A549 (cell line): ENCODE measurements at regions not wholly inside any gene's neighbourhood (a gene's known extent, or its start where the extent isn't known, plus 50 kb on each side); places are given as distances from the start of the nearest gene placed in this dataset.

ENCODE experiments used
- POLR2AphosphoS2 ChIP-seq: conservative IDR thresholded peaks from 2 replicates; pipeline ENCODE4 v1.6.1; 2012; ENCODE audit warnings: low read length, improper control_type of control experiment, inconsistent platforms
- TF ChIP-seq, protein P1 (sequence below): fragments of 450-650 bp; IDR thresholded peaks from 2 replicates; pipeline ENCODE4 v1.6.1; 2014; ENCODE audit warnings: antibody characterized with exemption

DNA sequence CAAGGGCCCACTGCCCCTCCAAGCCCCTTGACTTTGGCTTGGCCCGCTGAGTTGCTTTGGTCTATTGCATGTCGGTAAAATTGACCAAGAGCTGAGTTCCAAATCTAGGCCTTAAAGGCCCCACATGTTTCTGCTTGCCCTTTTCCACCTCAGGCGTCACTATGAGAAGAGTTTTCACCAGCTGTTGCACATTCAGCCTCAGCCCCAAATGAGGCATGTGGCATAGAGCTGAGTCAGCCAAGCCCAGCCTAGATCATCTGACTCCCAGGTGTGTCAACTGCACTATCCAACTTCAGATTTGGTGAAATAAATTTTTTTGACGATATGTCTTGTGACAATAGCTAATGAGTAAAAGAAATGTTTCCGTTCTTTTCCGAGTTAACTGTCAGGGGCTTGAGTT, 424.5 kb upstream of the FAM47C start:
- TF ChIP-seq POLR2AphosphoS2 = no peak
- TF ChIP-seq, protein P1, sequence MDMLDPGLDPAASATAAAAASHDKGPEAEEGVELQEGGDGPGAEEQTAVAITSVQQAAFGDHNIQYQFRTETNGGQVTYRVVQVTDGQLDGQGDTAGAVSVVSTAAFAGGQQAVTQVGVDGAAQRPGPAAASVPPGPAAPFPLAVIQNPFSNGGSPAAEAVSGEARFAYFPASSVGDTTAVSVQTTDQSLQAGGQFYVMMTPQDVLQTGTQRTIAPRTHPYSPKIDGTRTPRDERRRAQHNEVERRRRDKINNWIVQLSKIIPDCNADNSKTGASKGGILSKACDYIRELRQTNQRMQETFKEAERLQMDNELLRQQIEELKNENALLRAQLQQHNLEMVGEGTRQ = no peak
